Keratinocyte (primary cell): ENCODE measurements at regions not wholly inside any gene's neighbourhood (a gene's known extent, or its start where the extent isn't known, plus 50 kb on each side); places are given as distances from the start of the nearest gene placed in this dataset.

Source experiments
- CTCF ChIP-seq, 3 experiments: IDR thresholded peaks in 1 of 3; conservative IDR thresholded peaks in 1 of 3; optimal IDR thresholded peaks in 1 of 3; 2 replicates in 2 of 3; 3 replicates in 1 of 3; pipeline versions ENCODE3 to v1.5.1; 2011; ENCODE audit warnings: low read length in 3 of 3, mild to moderate bottlenecking in 3 of 3, moderate library complexity in 2 of 3, control low read depth in 1 of 3, inconsistent platforms in 1 of 3; ENCODE audit not compliant: insufficient read depth in 2 of 3; ENCODE audit errors: extremely low read depth in 1 of 3
- EZH2 ChIP-seq: IDR thresholded peaks from one replicate; pipeline ENCODE4 v1.6.1; 2012; ENCODE audit warnings: inconsistent platforms, mild to moderate bottlenecking, low read length, moderate library complexity

- TF ChIP-seq CTCF (optimal IDR thresholded peaks at IDR 0.05 in 1 of 3, IDR thresholded peaks at IDR 0.05 in 1 of 3, conservative IDR thresholded peaks at IDR 0.05 in 1 of 3; ENCODE audit: extremely low read depth in 1 of 3, insufficient read depth in 2 of 3, low read length in 3 of 3) = no peak
- no peak for TF ChIP-seq EZH2
These were observed 335.4 kb downstream of the MAN2A1 start for GRCh38 chr5:110025160-110025559.
